Neutrophil (primary cell): ENCODE measurements at regions not wholly inside any gene's neighbourhood (a gene's known extent, or its start where the extent isn't known, plus 50 kb on each side); places are given as distances from the start of the nearest gene placed in this dataset.

Experiments used
- H3K27ac ChIP-seq: fragments of 200-600 bp; sonication (generic); 2 replicates; pipeline ENCODE4 v1.5.1; 2016; ENCODE audit warnings: mild to moderate bottlenecking, moderate library complexity
- H3K27me3 ChIP-seq: fragments of 200-600 bp; sonication (generic); 2 replicates; pipeline ENCODE4 v1.6.0; 2016; ENCODE audit warnings: mild to moderate bottlenecking
- H3K36me3 ChIP-seq: fragments of 200-600 bp; sonication (generic); 2 replicates; pipeline ENCODE4 v1.5.1; 2017
- H3K4me1 ChIP-seq, 2 experiments: fragments of 200-600 bp in 1 of 2; sonication (generic) in 1 of 2; 1 replicate in 1 of 2; 2 replicates in 1 of 2; pipeline versions ENCODE4 v1.5.1 to v1.6.1; 2013 to 2016; ENCODE audit warnings: low read depth in 1 of 2, low read length in 1 of 2, mild to moderate bottlenecking in 1 of 2, moderate library complexity in 1 of 2; ENCODE audit not compliant: control insufficient read depth in 1 of 2, insufficient read depth in 1 of 2
- H3K4me3 ChIP-seq, 2 experiments: fragments of 200-600 bp in 1 of 2; sonication (generic) in 1 of 2; 1 replicate in 1 of 2; 2 replicates in 1 of 2; pipeline ENCODE4 v1.5.1; 2013 to 2016; ENCODE audit warnings: low read depth in 1 of 2, low read length in 1 of 2, mild to moderate bottlenecking in 1 of 2, moderate library complexity in 1 of 2
- H3K9me3 ChIP-seq: fragments of 200-600 bp; sonication (generic); 2 replicates; pipeline ENCODE4 v1.5.1; 2016
- TF ChIP-seq, protein P1 (sequence below): fragments of 200-600 bp; sonication (generic); IDR thresholded peaks from 2 replicates; pipeline ENCODE4 v1.5.1; 2016; ENCODE audit warnings: antibody characterized with exemption

- peaks cover 5% of the 10 kb centered on the region for H3K27me3 ChIP-seq
- no peaks in the 10 kb centered on the region for H3K9me3 ChIP-seq
- no peaks in the 10 kb centered on the region for H3K4me1 ChIP-seq
- H3K27ac ChIP-seq: no peak overlapping the region
- H3K36me3 ChIP-seq: no peaks in the 10 kb centered on the region
- TF ChIP-seq, protein P1, sequence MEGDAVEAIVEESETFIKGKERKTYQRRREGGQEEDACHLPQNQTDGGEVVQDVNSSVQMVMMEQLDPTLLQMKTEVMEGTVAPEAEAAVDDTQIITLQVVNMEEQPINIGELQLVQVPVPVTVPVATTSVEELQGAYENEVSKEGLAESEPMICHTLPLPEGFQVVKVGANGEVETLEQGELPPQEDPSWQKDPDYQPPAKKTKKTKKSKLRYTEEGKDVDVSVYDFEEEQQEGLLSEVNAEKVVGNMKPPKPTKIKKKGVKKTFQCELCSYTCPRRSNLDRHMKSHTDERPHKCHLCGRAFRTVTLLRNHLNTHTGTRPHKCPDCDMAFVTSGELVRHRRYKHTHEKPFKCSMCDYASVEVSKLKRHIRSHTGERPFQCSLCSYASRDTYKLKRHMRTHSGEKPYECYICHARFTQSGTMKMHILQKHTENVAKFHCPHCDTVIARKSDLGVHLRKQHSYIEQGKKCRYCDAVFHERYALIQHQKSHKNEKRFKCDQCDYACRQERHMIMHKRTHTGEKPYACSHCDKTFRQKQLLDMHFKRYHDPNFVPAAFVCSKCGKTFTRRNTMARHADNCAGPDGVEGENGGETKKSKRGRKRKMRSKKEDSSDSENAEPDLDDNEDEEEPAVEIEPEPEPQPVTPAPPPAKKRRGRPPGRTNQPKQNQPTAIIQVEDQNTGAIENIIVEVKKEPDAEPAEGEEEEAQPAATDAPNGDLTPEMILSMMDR: no peak
- H3K4me3 ChIP-seq: no peak overlapping the region
These were observed 62.6 kb downstream of the RIN2 start for GRCh38 chr20:19820555-19821211.

DNA sequence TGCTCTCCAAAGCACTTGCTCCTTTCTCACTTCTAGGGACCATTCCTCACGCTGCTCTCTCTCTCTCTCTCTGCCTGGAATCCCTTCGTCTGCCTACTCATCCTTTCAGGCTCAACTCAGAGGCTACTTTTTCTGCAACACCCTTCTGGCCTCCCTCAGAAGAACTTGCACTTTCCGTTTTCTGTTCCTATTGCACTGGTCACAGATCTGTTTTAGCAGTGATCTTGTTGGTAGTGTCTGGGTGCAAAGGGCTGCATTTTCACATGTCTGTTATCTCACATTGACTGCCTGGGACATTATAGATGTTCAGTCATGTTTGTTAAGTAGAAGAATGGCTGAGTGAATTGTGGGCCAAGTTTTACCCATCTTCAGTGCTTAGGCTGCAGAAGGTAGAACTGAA lies 63.5 kb downstream of the RIN2 start:
- Histone ChIP-seq H3K4me3 (no peak overlapping the region), H3K4me1 (no peaks in the 10 kb centered on the region), H3K36me3 (no peaks in the 10 kb centered on the region), H3K9me3 (no peaks in the 10 kb centered on the region), H3K27ac (no peak overlapping the region), H3K27me3 (no peaks in the 10 kb centered on the region)
- TF ChIP-seq, protein P1: no peak

- H3K27me3 ChIP-seq: no peaks in the 10 kb centered on the region
- H3K36me3 ChIP-seq: no peaks in the 10 kb centered on the region
- H3K4me3 ChIP-seq: no peak overlapping the region
- H3K9me3 ChIP-seq: no peaks in the 10 kb centered on the region
- no peak overlapping the region for H3K27ac ChIP-seq
- TF ChIP-seq, protein P1: no peak
- H3K4me1 ChIP-seq: peaks cover 10 to 11% of the 10 kb centered on the region in 2 experiments
These were observed 65.2 kb downstream of the RIN2 start for GRCh38 chr20:19823216-19823615.

DNA sequence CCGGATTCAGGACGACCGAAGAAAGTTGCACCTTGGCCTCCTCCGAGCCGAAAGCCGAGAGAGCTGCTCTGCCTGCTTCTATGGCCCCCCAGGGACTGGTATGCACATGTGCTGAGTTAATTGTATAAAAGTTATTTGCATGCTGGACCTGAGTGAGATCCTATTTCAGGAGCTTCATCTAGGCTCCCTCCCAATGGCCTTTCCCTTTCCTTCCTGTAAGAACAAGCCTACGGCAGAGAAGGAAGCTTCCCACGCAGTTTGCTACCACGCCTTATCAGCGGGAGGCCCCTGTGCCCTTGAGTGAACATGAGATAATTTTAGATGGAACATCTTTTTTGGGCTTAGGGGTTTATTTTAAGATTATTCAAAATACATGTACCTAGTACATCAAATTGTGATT lies 65.9 kb downstream of the RIN2 start:
- Histone ChIP-seq H3K36me3 (no peaks in the 10 kb centered on the region), H3K27ac (no peak overlapping the region), H3K27me3 (no peaks in the 10 kb centered on the region), H3K9me3 (no peaks in the 10 kb centered on the region), H3K4me1 (peaks cover 14 to 17% of the 10 kb centered on the region in 2 experiments), H3K4me3 (no peak overlapping the region)
- TF ChIP-seq, protein P1: no peak

- H3K27me3 ChIP-seq: no peaks in the 10 kb centered on the region
- no peak overlapping the region for H3K4me3 ChIP-seq
- H3K9me3 ChIP-seq: no peaks in the 10 kb centered on the region
- H3K4me1 ChIP-seq: peaks cover 14 to 17% of the 10 kb centered on the region in 2 experiments
- H3K27ac ChIP-seq: no peak overlapping the region
- TF ChIP-seq, protein P1: no peak
- H3K36me3 ChIP-seq: no peaks in the 10 kb centered on the region
These were observed 66.8 kb downstream of the RIN2 start for GRCh38 chr20:19824861-19825260.
